GM23248 (cell line): ENCODE measurements at regions not wholly inside any gene's neighbourhood (a gene's known extent, or its start where the extent isn't known, plus 50 kb on each side); places are given as distances from the start of the nearest gene placed in this dataset.
"Not testable (repeated sequence)": the region's sequence is repeated elsewhere in the genome, so short reads cannot be mapped to it uniquely, and the experiment has no call there.

ENCODE experiments used
- EZH2 ChIP-seq: fragments of 200-600 bp; sonication (generic); IDR thresholded peaks from 2 replicates; pipeline ENCODE4 v1.6.1; 2018; ENCODE audit warnings: antibody characterized with exemption, mild to moderate bottlenecking; ENCODE audit not compliant: insufficient read depth, poor library complexity, severe bottlenecking
- EZH2phosphoT487 ChIP-seq: fragments of 200-600 bp; sonication (generic); IDR thresholded peaks from 2 replicates; pipeline ENCODE4 v1.6.1; 2018; ENCODE audit warnings: antibody characterized with exemption, moderate library complexity, mild to moderate bottlenecking, low read depth; ENCODE audit not compliant: insufficient read depth

- not testable (repeated sequence) for TF ChIP-seq EZH2, EZH2phosphoT487
These were observed 108.7 kb upstream of the NBPF26 start for GRCh38 chr1:120614931-120615639.
